RPMI7951 (cell line): ENCODE measurements at regions not wholly inside any gene's neighbourhood (a gene's known extent, or its start where the extent isn't known, plus 50 kb on each side); places are given as distances from the start of the nearest gene placed in this dataset.
A peak's percentile ranks its signal among the peaks of the same experiment; 100 is the strongest.
"Not testable (repeated sequence)": the region's sequence is repeated elsewhere in the genome, so short reads cannot be mapped to it uniquely, and the experiment has no call there.

Experiments used
- DNase-seq: peaks from one replicate; pipeline ENCODE4 v3.0.0-alpha.2; 2012; ENCODE audit warnings: low read depth

GRCh38 chr11:110347660-110348059, 51.2 kb upstream of the RDX start:
- no peak for DNase-seq

GRCh38 chr11:110349138-110349996, 53.0 kb upstream of the RDX start:
- peak; percentile 77 for DNase-seq

- not testable (repeated sequence) for DNase-seq
Observed at GRCh38 chr11:110349997-110350383, 53.6 kb upstream of the RDX start.

GRCh38 chr11:110355011-110355744, 58.8 kb upstream of the RDX start:
- DNase-seq, result peak; percentile 56

GRCh38 chr11:110356762-110357671, 60.6 kb upstream of the RDX start:
- DNase-seq, result peak; percentile 90

GRCh38 chr11:110358336-110358735, 61.9 kb upstream of the RDX start:
- no peak for DNase-seq

GRCh38 chr11:110360781-110361408, 64.5 kb upstream of the RDX start:
- DNase-seq, result not testable (repeated sequence)

GRCh38 chr11:110362971-110363509, 66.6 kb upstream of the RDX start:
- peak; percentile 71 for DNase-seq

GRCh38 chr11:110366291-110366690, 63.5 kb upstream of the FDX1 start:
- DNase-seq, result peak; percentile 41

- no peak for DNase-seq
Observed at GRCh38 chr11:110367571-110367970, 62.2 kb upstream of the FDX1 start.

GRCh38 chr11:110371084-110371483, 58.7 kb upstream of the FDX1 start:
- no peak for DNase-seq

- peak; percentile 21 for DNase-seq
Observed at GRCh38 chr11:110373051-110373702, 56.6 kb upstream of the FDX1 start.

GRCh38 chr11:110374921-110375320, 54.8 kb upstream of the FDX1 start:
- no peak for DNase-seq

GRCh38 chr11:110375351-110375750, 54.4 kb upstream of the FDX1 start:
- DNase-seq, result no peak

GRCh38 chr11:110376021-110376420, 53.7 kb upstream of the FDX1 start:
- no peak for DNase-seq

- DNase-seq, result peak; percentile 90
Observed at GRCh38 chr11:110376711-110377324, 52.9 kb upstream of the FDX1 start.

- no peak for DNase-seq
Observed at GRCh38 chr11:110377434-110377833, 52.3 kb upstream of the FDX1 start.

GRCh38 chr11:110379261-110379660, 50.5 kb upstream of the FDX1 start:
- no peak for DNase-seq

GRCh38 chr11:110379936-110380335, 49.8 kb upstream of the FDX1 start:
- no peak for DNase-seq
